ENCODE measurements at regions not wholly inside any gene's neighbourhood (a gene's known extent, or its start where the extent isn't known, plus 50 kb on each side); places are given as distances from the start of the nearest gene placed in this dataset.

DNA sequence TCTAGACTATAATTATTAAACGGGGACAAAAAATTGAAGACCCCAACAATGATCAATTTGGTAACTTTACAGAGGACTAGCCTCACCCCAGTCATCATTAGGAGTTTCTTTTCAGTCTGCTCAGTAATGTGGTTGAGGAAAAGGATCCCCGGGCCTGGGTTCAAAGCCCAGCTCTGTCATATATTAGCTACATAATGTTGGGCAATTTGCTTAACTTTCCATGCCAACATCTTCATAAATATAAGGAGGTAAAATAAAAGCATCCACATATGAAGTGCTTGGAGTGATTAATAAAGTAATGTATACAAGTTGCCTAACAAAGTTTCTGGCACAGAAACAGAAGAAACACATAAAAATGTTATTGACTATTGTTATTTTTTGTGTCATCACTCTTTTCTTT is 53.4 kb upstream of the ANTXR2 start:
- no peak for TF ChIP-seq SP1 (IDR thresholded peaks at IDR 0.05)
- no peak for TF ChIP-seq ARNT (IDR thresholded peaks at IDR 0.05)
- no peak for TF ChIP-seq TARDBP (IDR thresholded peaks at IDR 0.05)
- TF ChIP-seq FOXA1 (IDR thresholded peaks at IDR 0.05) = no peak
- no peak for TF ChIP-seq NFRKB (IDR thresholded peaks at IDR 0.05)
- no peak for TF ChIP-seq BHLHE40 (IDR thresholded peaks at IDR 0.05; ENCODE audit: borderline replicate concordance)
- TF ChIP-seq SUZ12 (IDR thresholded peaks at IDR 0.05) = no peak
- no peak for TF ChIP-seq FOXM1 (IDR thresholded peaks at IDR 0.05; ENCODE audit: borderline replicate concordance)
- TF ChIP-seq CTBP1 (IDR thresholded peaks at IDR 0.05; ENCODE audit: borderline replicate concordance) = no peak
- no peak for TF ChIP-seq FOXK2 (IDR thresholded peaks at IDR 0.05)
- TF ChIP-seq PKNOX1 (IDR thresholded peaks at IDR 0.05) = no peak
- no peak for TF ChIP-seq ZNF384 (IDR thresholded peaks at IDR 0.05)
- TF ChIP-seq ELF4 (IDR thresholded peaks at IDR 0.05) = no peak

Data from HEK293T (cell line).